B cell (primary cell): ENCODE measurements at regions not wholly inside any gene's neighbourhood (a gene's known extent, or its start where the extent isn't known, plus 50 kb on each side); places are given as distances from the start of the nearest gene placed in this dataset.

Source experiments
- EZH2 ChIP-seq: IDR thresholded peaks from 2 replicates; pipeline ENCODE4 v1.6.1; 2012; ENCODE audit warnings: borderline replicate concordance, low read depth, mild to moderate bottlenecking, moderate library complexity, low read length; ENCODE audit not compliant: insufficient read depth, poor library complexity, severe bottlenecking
- TF ChIP-seq, protein P1 (sequence below): fragments of 200-600 bp; IDR thresholded peaks from one replicate; pipeline ENCODE4 v1.8.0; 2022; ENCODE audit warnings: antibody characterized with exemption, mild to moderate bottlenecking

DNA sequence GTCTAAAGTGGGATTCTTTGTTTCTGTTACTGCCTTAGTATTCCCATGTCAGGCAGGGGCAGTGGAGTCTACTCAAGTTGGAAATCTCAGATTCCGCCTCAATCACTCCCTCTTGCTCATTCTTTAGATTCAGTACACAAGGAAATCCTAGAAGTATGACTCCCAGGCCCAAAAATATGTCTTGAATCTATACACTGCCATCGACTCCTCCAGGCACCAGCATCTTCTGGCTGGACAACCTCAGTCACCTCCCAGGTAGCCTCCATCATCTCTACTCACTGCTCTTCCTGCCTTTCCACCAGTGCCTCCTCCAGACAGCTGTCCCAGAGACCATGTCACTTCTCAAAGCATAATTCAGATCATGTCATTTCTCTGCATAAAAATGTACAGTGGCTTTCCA is 329.9 kb downstream of the CDC5L start:
- TF ChIP-seq, protein P1, sequence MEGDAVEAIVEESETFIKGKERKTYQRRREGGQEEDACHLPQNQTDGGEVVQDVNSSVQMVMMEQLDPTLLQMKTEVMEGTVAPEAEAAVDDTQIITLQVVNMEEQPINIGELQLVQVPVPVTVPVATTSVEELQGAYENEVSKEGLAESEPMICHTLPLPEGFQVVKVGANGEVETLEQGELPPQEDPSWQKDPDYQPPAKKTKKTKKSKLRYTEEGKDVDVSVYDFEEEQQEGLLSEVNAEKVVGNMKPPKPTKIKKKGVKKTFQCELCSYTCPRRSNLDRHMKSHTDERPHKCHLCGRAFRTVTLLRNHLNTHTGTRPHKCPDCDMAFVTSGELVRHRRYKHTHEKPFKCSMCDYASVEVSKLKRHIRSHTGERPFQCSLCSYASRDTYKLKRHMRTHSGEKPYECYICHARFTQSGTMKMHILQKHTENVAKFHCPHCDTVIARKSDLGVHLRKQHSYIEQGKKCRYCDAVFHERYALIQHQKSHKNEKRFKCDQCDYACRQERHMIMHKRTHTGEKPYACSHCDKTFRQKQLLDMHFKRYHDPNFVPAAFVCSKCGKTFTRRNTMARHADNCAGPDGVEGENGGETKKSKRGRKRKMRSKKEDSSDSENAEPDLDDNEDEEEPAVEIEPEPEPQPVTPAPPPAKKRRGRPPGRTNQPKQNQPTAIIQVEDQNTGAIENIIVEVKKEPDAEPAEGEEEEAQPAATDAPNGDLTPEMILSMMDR = no peak
- no peak for TF ChIP-seq EZH2
